ENCODE measurements at regions not wholly inside any gene's neighbourhood (a gene's known extent, or its start where the extent isn't known, plus 50 kb on each side); places are given as distances from the start of the nearest gene placed in this dataset.
"Not testable (repeated sequence)": the region's sequence is repeated elsewhere in the genome, so short reads cannot be mapped to it uniquely, and the experiment has no call there.

GRCh38 chr4:127309369-127310102, 323.2 kb upstream of the INTU start:
- DNase-seq (no peak), ATAC-seq (replicated peaks in 1 of 2) (no peak)
- peaks cover 1 to 11% of the 10 kb centered on the region in 2 donors for H3K36me3 Mint-ChIP-seq (ENCODE audit: insufficient read depth in 2 of 2)
- H3K27me3 Mint-ChIP-seq (ENCODE audit: low read depth), result no peaks in the 10 kb centered on the region
- H3K9me3 Mint-ChIP-seq, result peaks cover 17 to 27% of the 10 kb centered on the region in 2 donors
- H3K27ac Mint-ChIP-seq, result no peak overlapping the region
- no peaks in the 10 kb centered on the region for H3K4me1 Mint-ChIP-seq (ENCODE audit: low read depth)
- H3K4me3 Mint-ChIP-seq, result no peak overlapping the region

GRCh38 chr4:127311371-127311770, 321.4 kb upstream of the INTU start:
- Mint-ChIP-seq H3K27ac (no peak overlapping the region), H3K4me3 (no peak overlapping the region), H3K9me3 (peaks cover 17 to 29% of the 10 kb centered on the region in 2 donors), H3K4me1 (ENCODE audit: low read depth) (no peaks in the 10 kb centered on the region), H3K27me3 (ENCODE audit: low read depth) (no peaks in the 10 kb centered on the region), H3K36me3 (ENCODE audit: insufficient read depth in 2 of 2) (peaks cover 1 to 11% of the 10 kb centered on the region in 2 donors)
- no peak for ATAC-seq (replicated peaks in 1 of 2)
- DNase-seq, result no peak

GRCh38 chr4:127311924-127312323, 320.8 kb upstream of the INTU start:
- H3K27me3 Mint-ChIP-seq (ENCODE audit: low read depth), result no peaks in the 10 kb centered on the region
- peaks cover 1 to 11% of the 10 kb centered on the region in 2 donors for H3K36me3 Mint-ChIP-seq (ENCODE audit: insufficient read depth in 2 of 2)
- DNase-seq, result no peak
- H3K27ac Mint-ChIP-seq, result no peak overlapping the region
- ATAC-seq (replicated peaks in 1 of 2), result no peak
- H3K4me1 Mint-ChIP-seq (ENCODE audit: low read depth), result no peaks in the 10 kb centered on the region
- no peak overlapping the region for H3K4me3 Mint-ChIP-seq
- H3K9me3 Mint-ChIP-seq, result peaks cover 15 to 28% of the 10 kb centered on the region in 2 donors

- Mint-ChIP-seq H3K4me1 (ENCODE audit: low read depth) (no peaks in the 10 kb centered on the region), H3K27me3 (ENCODE audit: low read depth) (no peaks in the 10 kb centered on the region), H3K36me3 (ENCODE audit: insufficient read depth in 2 of 2) (peaks cover 1 to 11% of the 10 kb centered on the region in 2 donors), H3K27ac (no peak overlapping the region), H3K4me3 (no peak overlapping the region), H3K9me3 (peaks cover 12 to 27% of the 10 kb centered on the region in 2 donors)
- ATAC-seq (replicated peaks in 1 of 2) (no peak), DNase-seq (no peak)
Measured at GRCh38 chr4:127313767-127314166, 319.0 kb upstream of the INTU start.

DNA sequence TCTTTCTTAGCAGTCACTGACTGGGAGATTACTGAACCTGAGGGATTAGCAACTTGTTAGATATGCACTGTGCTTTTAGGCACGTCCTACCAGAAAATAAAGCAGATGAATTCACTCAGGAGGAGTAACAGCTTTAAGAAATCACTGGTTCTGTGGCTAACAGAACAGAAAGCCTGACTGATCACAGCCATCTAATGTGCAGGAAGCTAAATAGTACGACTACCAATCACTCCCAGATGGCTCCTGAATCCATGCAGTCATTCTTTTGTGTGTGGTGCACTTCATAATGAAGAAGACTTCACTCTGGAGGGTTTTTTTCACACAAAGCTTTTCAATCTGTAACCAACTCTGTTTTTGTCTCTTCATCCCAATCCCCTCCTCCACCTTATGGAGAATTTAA, 305.3 kb upstream of the INTU start:
- H3K27me3 Mint-ChIP-seq (ENCODE audit: low read depth), result no peaks in the 10 kb centered on the region
- ATAC-seq (replicated peaks in 1 of 2), result no peak
- H3K9me3 Mint-ChIP-seq, result peaks cover 7 to 14% of the 10 kb centered on the region in 2 donors

DNA sequence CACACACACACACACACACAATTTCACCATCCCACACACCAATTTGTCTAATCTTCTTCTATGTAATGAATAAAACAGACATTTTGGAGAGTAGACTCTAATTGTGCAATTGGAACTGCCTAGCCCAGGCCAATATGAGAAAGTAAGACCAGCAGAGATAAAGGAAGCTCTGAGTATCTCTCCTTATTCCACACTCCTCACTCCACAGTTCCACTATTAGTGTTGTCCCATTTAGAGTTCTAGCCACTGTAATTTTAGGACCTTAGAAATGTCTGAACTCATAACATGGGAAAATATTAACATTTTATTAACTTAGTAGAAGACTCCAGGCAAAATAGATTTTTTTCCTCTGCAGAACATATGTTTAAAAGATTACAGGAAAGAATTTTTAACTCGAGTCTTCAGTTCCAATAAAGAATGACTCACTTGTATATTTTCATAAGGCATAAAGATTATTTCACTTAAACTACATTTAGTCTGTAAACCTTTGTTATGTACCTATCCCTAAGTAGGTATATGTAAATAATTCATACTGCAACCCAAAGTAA, 297.6 kb upstream of the INTU start:
- Mint-ChIP-seq H3K36me3 (ENCODE audit: insufficient read depth in 2 of 2) (no peaks in the 10 kb centered on the region), H3K27ac (no peak overlapping the region), H3K4me3 (no peak overlapping the region), H3K9me3 (peaks cover 3% of the 10 kb centered on the region in 2 donors), H3K4me1 (ENCODE audit: low read depth) (no peaks in the 10 kb centered on the region), H3K27me3 (ENCODE audit: low read depth) (no peaks in the 10 kb centered on the region)
- no peak for DNase-seq
- no peak for ATAC-seq (replicated peaks in 1 of 2)

More for the DNA sequence above, 305.3 kb upstream of the INTU start:
- no peak for DNase-seq
- Mint-ChIP-seq H3K4me1 (ENCODE audit: low read depth) (no peaks in the 10 kb centered on the region), H3K4me3 (no peak overlapping the region), H3K36me3 (ENCODE audit: insufficient read depth in 2 of 2) (peaks cover 0 to 1% of the 10 kb centered on the region in 2 donors), H3K27ac (no peak overlapping the region)

DNA sequence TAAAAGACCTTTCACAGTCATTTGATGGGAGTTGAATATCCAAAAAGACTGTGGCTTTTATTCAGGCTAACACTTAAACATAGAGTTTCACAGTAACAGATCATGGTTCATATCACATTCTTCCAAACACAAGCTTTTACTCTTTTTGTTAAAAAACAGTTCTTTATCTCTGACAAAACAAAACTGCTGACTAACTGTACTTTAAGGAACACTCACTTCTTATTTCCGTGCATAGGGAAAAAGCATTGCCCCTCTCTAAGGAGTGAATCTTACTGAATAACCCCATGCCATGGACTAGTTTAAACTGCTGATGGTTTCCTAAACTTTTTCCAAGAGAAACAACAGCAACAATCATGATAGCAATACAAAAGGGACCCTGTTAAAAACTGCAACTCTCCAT, 297.0 kb upstream of the INTU start:
- Mint-ChIP-seq H3K9me3 (peaks cover 3% of the 10 kb centered on the region in 2 donors), H3K27ac (no peak overlapping the region)
- DNase-seq, result no peak

DNA sequence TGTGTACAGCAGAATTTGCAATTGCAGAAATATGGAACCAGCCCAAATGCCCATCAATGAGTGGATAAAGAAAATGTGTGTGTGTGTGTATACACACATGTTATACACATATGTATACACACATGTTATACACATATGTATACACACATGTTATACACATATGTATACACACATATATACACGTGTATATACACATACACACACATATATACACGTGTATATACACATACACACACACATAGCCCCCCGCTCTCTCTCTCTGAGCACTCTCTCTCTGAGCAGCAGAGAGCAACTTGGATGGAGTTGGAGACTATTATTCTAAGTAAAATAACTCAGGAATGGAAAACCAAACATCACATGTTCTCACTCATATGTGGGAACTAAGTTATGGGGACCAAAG, 289.6 kb upstream of the INTU start:
- not testable (repeated sequence) for H3K4me1 Mint-ChIP-seq (ENCODE audit: low read depth); ATAC-seq (replicated peaks in 1 of 2); H3K36me3 Mint-ChIP-seq (ENCODE audit: insufficient read depth in 2 of 2); DNase-seq; H3K4me3 Mint-ChIP-seq; H3K27me3 Mint-ChIP-seq (ENCODE audit: low read depth); H3K27ac Mint-ChIP-seq; H3K9me3 Mint-ChIP-seq

More for the DNA sequence above, 297.0 kb upstream of the INTU start:
- no peaks in the 10 kb centered on the region for H3K36me3 Mint-ChIP-seq (ENCODE audit: insufficient read depth in 2 of 2)
- no peaks in the 10 kb centered on the region for H3K4me1 Mint-ChIP-seq (ENCODE audit: low read depth)
- no peak overlapping the region for H3K4me3 Mint-ChIP-seq
- no peaks in the 10 kb centered on the region for H3K27me3 Mint-ChIP-seq (ENCODE audit: low read depth)
- no peak for ATAC-seq (replicated peaks in 1 of 2)

DNA sequence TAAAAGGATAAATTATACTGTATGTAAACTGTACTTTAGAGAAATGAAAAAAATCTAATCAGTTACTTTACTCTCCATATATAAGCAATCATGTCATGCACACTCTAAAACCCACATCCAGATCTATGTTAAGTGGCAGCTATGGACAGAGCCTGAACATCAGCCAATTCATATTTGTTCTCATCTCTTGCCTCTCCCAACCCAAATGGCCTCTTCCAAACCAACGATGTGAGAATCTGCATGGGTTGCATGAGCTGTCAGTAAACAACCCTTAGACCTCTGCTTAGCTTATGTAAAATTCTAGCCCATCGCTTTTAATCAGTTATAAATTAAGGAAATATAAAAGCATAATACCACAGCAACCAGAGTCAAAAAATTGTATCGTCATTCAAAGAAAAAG, 288.7 kb upstream of the INTU start:
- Mint-ChIP-seq H3K4me1 (ENCODE audit: low read depth) (no peaks in the 10 kb centered on the region), H3K9me3 (peaks cover 5% of the 10 kb centered on the region in 2 donors), H3K4me3 (no peak overlapping the region), H3K36me3 (ENCODE audit: insufficient read depth in 2 of 2) (no peaks in the 10 kb centered on the region), H3K27ac (no peak overlapping the region), H3K27me3 (ENCODE audit: low read depth) (no peaks in the 10 kb centered on the region)
- DNase-seq (no peak), ATAC-seq (replicated peaks in 1 of 2) (no peak)

GRCh38 chr4:127347936-127348335, 284.8 kb upstream of the INTU start:
- Mint-ChIP-seq H3K4me3 (no peak overlapping the region), H3K27me3 (ENCODE audit: low read depth) (no peaks in the 10 kb centered on the region), H3K4me1 (ENCODE audit: low read depth) (no peaks in the 10 kb centered on the region), H3K9me3 (peaks cover 5% of the 10 kb centered on the region in 2 donors), H3K36me3 (ENCODE audit: insufficient read depth in 2 of 2) (no peaks in the 10 kb centered on the region), H3K27ac (no peak overlapping the region)
- DNase-seq (no peak), ATAC-seq (replicated peaks in 1 of 2) (no peak)

GRCh38 chr4:127352220-127353113, 280.3 kb upstream of the INTU start:
- Mint-ChIP-seq H3K36me3 (ENCODE audit: insufficient read depth in 2 of 2) (no peaks in the 10 kb centered on the region), H3K27me3 (ENCODE audit: low read depth) (no peaks in the 10 kb centered on the region), H3K27ac (no peak overlapping the region), H3K9me3 (peaks cover 5 to 8% of the 10 kb centered on the region in 2 donors), H3K4me1 (ENCODE audit: low read depth) (no peaks in the 10 kb centered on the region), H3K4me3 (no peak overlapping the region)
- no peak for ATAC-seq (replicated peaks in 1 of 2)
- DNase-seq, result no peak

DNA sequence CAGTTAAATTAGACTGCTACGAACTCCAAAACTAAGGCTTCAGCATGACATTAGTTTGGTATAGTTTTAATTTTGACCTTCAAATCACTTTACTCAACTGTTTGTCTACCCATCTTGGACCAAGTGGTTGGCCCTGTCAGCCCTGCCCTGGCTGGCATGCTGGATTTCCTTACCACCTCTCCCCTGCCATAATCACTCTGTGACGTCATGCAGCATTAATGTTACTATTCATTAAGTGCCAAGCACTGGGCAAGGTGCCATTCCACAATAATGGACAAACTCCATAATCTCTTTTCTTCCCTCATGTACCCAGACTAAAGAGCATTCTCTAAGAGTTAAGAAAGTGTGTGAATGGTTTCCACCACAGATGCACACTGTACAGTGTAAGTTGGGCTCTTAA, 277.0 kb upstream of the INTU start:
- ATAC-seq (replicated peaks in 1 of 2) (no peak), DNase-seq (no peak)
- Mint-ChIP-seq H3K9me3 (peaks cover under 1 to 5% of the 10 kb centered on the region in 2 donors), H3K27ac (no peak overlapping the region), H3K36me3 (ENCODE audit: insufficient read depth in 2 of 2) (no peaks in the 10 kb centered on the region), H3K27me3 (ENCODE audit: low read depth) (no peaks in the 10 kb centered on the region), H3K4me1 (ENCODE audit: low read depth) (no peaks in the 10 kb centered on the region), H3K4me3 (no peak overlapping the region)

- ATAC-seq (replicated peaks in 1 of 2), result no peak
- no peak overlapping the region for H3K27ac Mint-ChIP-seq
- H3K36me3 Mint-ChIP-seq (ENCODE audit: insufficient read depth in 2 of 2), result no peaks in the 10 kb centered on the region
- peaks cover 0 to 3% of the 10 kb centered on the region in 2 donors for H3K9me3 Mint-ChIP-seq
- H3K27me3 Mint-ChIP-seq (ENCODE audit: low read depth), result no peaks in the 10 kb centered on the region
- no peaks in the 10 kb centered on the region for H3K4me1 Mint-ChIP-seq (ENCODE audit: low read depth)
- H3K4me3 Mint-ChIP-seq, result no peak overlapping the region
- no peak for DNase-seq
Measured at GRCh38 chr4:127357765-127358164, 275.0 kb upstream of the INTU start.

All from activated T-cell treated with anti-CD3 and anti-CD28 coated beads, Interleukin-2, amount 50 U/mL, for 72 hours (primary cell).